ENCODE measurements at regions not wholly inside any gene's neighbourhood (a gene's known extent, or its start where the extent isn't known, plus 50 kb on each side); places are given as distances from the start of the nearest gene placed in this dataset.
"Not testable (repeated sequence)": the region's sequence is repeated elsewhere in the genome, so short reads cannot be mapped to it uniquely, and the experiment has no call there.

DNA sequence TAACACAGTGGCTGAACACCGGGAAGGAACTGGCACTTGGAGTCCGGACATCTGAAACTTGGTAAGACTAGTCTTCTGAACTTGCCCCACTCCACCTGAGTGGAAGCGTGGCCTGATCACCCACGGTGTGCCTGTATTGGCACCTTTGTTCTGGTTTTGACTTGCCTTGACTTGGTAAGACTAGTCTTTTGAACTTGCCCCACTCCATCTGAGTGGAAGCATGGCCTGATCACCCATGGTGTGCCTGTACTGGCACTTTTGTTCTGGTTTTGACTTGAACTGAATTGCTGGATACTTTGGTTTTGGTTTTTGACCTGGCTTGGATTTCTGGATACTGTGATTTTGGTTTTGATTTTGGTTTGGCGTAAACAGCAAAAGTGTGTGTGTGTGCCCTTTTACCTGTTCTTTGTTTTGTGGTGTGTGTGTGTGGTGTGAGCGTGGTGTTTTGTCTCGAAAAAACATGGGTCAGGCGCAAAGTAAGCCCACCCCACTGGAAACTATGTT is 84.1 kb upstream of the ADGRA3 start:
- not testable (repeated sequence) for H3K9me3 ChIP-seq (ENCODE audit: control insufficient read depth, insufficient read depth, low read length); H3K4me3 ChIP-seq (ENCODE audit: low read depth, low read length); H3K9ac ChIP-seq (ENCODE audit: low read depth, low read length); H3K27ac ChIP-seq (ENCODE audit: low read depth, low read length); H3K4me1 ChIP-seq (ENCODE audit: control insufficient read depth, insufficient read depth, low read length); H3K27me3 ChIP-seq (ENCODE audit: control insufficient read depth, insufficient read depth, low read length); H3K36me3 ChIP-seq (ENCODE audit: control insufficient read depth, insufficient read depth, low read length)

DNA sequence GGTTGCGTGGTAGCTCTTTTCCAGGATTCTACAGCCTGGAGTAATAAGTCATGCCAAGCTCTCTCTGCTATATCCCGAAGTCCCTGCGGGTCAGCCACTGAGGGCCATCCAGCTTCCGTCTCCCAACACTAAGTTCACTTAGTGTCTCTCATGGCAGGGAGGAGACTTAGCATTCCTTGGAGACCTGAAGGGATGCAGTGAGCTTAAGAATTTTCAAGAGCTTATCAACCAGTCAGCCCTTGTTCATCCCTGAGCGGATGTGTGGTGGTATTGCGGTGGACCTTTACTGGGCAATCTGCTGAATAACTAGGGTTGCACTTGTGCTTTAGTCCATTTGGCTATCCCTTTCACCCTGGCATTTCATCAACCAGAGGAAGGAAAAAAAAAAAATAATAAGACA is 85.8 kb upstream of the ADGRA3 start:
- H3K9me3 ChIP-seq (ENCODE audit: control insufficient read depth, insufficient read depth, low read length); H3K4me1 ChIP-seq (ENCODE audit: control insufficient read depth, insufficient read depth, low read length); H3K36me3 ChIP-seq (ENCODE audit: control insufficient read depth, insufficient read depth, low read length); H3K27ac ChIP-seq (ENCODE audit: low read depth, low read length); H3K27me3 ChIP-seq (ENCODE audit: control insufficient read depth, insufficient read depth, low read length); H3K4me3 ChIP-seq (ENCODE audit: low read depth, low read length); H3K9ac ChIP-seq (ENCODE audit: low read depth, low read length): not testable (repeated sequence)

DNA sequence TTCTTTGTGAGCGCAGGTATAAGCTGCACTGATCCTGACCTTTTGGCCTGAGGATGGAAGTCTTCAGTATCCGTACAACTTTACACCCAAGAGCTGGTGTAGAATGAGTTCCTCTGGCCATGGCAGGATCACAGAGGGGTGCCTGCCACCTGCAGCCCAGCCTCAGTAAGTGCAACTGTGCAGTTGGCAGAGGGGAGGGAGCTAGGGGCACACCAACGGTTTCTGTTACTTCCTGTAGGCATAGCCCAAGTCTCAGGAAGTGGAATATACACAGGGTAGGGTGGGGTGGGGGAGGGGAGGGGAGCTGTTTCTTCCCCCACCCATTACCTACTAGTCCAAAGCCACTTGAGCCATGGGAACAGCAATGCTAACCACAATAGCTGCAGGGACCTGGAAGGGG is 85.4 kb upstream of the GBA3 start:
- H3K9ac ChIP-seq (ENCODE audit: low read depth, low read length) = no peak overlapping the region
- H3K4me3 ChIP-seq (ENCODE audit: low read depth, low read length) = no peak overlapping the region
- no peaks in the 10 kb centered on the region for H3K4me1 ChIP-seq (ENCODE audit: control insufficient read depth, insufficient read depth, low read length)
- H3K27ac ChIP-seq (ENCODE audit: low read depth, low read length) = no peak overlapping the region
- H3K36me3 ChIP-seq (ENCODE audit: control insufficient read depth, insufficient read depth, low read length) = no peaks in the 10 kb centered on the region
- H3K27me3 ChIP-seq (ENCODE audit: control insufficient read depth, insufficient read depth, low read length) = no peaks in the 10 kb centered on the region
- no peaks in the 10 kb centered on the region for H3K9me3 ChIP-seq (ENCODE audit: control insufficient read depth, insufficient read depth, low read length)

DNA sequence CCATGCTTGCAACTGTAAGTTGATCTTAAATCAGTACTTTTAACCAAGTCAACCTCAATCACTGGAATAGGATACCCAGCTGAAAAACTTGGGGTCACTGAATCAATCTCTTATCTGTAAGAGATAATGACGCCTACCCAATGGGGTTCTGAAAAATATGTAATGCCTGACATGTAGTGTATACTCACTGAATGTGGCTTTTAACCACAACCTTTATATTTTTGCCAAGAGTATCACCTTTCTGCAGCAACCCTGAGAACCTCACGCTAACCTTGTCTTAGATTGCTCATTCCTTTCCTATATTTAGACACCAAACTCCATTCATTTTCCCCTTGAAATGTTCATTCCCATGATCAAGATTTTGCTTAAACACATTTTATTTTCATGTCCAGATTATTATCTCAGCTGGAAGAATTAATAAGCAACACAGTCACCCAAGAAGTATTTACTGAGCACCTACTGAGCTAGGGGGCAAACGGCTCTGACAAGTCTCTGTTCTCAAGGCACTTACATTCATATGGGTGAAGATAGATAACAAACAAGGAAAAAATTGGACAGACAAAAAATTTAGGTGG is 82.7 kb upstream of the GBA3 start:
- not testable (repeated sequence) for H3K9ac ChIP-seq (ENCODE audit: low read depth, low read length); H3K27me3 ChIP-seq (ENCODE audit: control insufficient read depth, insufficient read depth, low read length); H3K36me3 ChIP-seq (ENCODE audit: control insufficient read depth, insufficient read depth, low read length); H3K27ac ChIP-seq (ENCODE audit: low read depth, low read length); H3K4me3 ChIP-seq (ENCODE audit: low read depth, low read length); H3K4me1 ChIP-seq (ENCODE audit: control insufficient read depth, insufficient read depth, low read length); H3K9me3 ChIP-seq (ENCODE audit: control insufficient read depth, insufficient read depth, low read length)

GRCh38 chr4:22614114-22614513 is 78.6 kb upstream of the GBA3 start:
- H3K4me3 ChIP-seq (ENCODE audit: low read depth, low read length) = no peak overlapping the region
- H3K9me3 ChIP-seq (ENCODE audit: control insufficient read depth, insufficient read depth, low read length) = no peaks in the 10 kb centered on the region
- H3K27ac ChIP-seq (ENCODE audit: low read depth, low read length) = no peak overlapping the region
- no peak overlapping the region for H3K9ac ChIP-seq (ENCODE audit: low read depth, low read length)
- peaks cover 12% of the 10 kb centered on the region for H3K4me1 ChIP-seq (ENCODE audit: control insufficient read depth, insufficient read depth, low read length)
- H3K27me3 ChIP-seq (ENCODE audit: control insufficient read depth, insufficient read depth, low read length) = no peaks in the 10 kb centered on the region
- H3K36me3 ChIP-seq (ENCODE audit: control insufficient read depth, insufficient read depth, low read length) = no peaks in the 10 kb centered on the region

GRCh38 chr4:22616516-22616915 is 76.2 kb upstream of the GBA3 start:
- Histone ChIP-seq H3K27me3 (ENCODE audit: control insufficient read depth, insufficient read depth, low read length) (no peaks in the 10 kb centered on the region), H3K36me3 (ENCODE audit: control insufficient read depth, insufficient read depth, low read length) (no peaks in the 10 kb centered on the region), H3K9me3 (ENCODE audit: control insufficient read depth, insufficient read depth, low read length) (no peaks in the 10 kb centered on the region), H3K27ac (ENCODE audit: low read depth, low read length) (no peak overlapping the region), H3K4me3 (ENCODE audit: low read depth, low read length) (no peak overlapping the region), H3K9ac (ENCODE audit: low read depth, low read length) (no peak overlapping the region), H3K4me1 (ENCODE audit: control insufficient read depth, insufficient read depth, low read length) (peaks cover 12% of the 10 kb centered on the region)

DNA sequence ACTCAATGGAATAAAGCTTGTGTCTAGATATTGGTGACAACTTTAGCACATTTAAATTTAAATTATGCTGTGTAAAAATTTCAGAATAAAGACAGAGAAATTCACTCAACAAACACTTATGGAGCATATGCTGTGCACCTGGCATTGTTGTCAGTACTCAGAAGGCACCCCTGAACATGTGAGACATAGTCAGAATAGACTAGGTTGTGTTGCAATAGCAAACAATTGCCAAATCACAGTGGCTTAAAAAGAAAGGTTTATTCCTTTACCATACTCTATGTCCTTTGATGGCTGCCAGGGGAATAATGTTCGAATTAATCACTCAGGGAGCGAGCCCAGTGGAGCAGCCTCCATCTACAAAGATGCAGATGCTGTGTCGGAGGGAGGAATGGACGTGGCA is 72.6 kb upstream of the GBA3 start:
- not testable (repeated sequence) for H3K27ac ChIP-seq (ENCODE audit: low read depth, low read length); H3K9me3 ChIP-seq (ENCODE audit: control insufficient read depth, insufficient read depth, low read length); H3K27me3 ChIP-seq (ENCODE audit: control insufficient read depth, insufficient read depth, low read length); H3K4me3 ChIP-seq (ENCODE audit: low read depth, low read length); H3K9ac ChIP-seq (ENCODE audit: low read depth, low read length); H3K36me3 ChIP-seq (ENCODE audit: control insufficient read depth, insufficient read depth, low read length)
- peaks cover 15% of the 10 kb centered on the region for H3K4me1 ChIP-seq (ENCODE audit: control insufficient read depth, insufficient read depth, low read length)

- H3K9ac ChIP-seq (ENCODE audit: low read depth, low read length); H3K9me3 ChIP-seq (ENCODE audit: control insufficient read depth, insufficient read depth, low read length); H3K27me3 ChIP-seq (ENCODE audit: control insufficient read depth, insufficient read depth, low read length); H3K4me1 ChIP-seq (ENCODE audit: control insufficient read depth, insufficient read depth, low read length); H3K27ac ChIP-seq (ENCODE audit: low read depth, low read length); H3K4me3 ChIP-seq (ENCODE audit: low read depth, low read length); H3K36me3 ChIP-seq (ENCODE audit: control insufficient read depth, insufficient read depth, low read length): not testable (repeated sequence)
These were observed 70.8 kb upstream of the GBA3 start for GRCh38 chr4:22621970-22622369.

DNA sequence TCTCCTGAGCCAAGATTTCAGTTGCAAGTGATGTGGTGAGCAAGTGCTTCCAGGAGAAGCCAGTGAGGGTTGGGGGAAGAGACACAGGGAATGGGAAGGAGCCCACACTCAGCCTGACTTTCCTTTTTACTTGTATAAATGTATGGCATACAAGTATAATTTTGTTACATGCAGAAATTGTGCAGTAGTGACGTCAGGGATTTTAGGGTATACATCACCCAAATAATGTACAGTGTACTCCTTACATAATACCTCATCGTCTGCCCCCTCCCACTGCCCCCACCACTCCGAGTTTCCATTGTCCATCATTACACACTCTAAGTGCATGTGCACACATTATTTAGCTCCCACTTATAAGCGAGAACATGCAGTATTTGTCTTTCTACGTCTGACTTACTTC is 68.7 kb upstream of the GBA3 start:
- H3K4me3 ChIP-seq (ENCODE audit: low read depth, low read length); H3K27ac ChIP-seq (ENCODE audit: low read depth, low read length); H3K27me3 ChIP-seq (ENCODE audit: control insufficient read depth, insufficient read depth, low read length); H3K4me1 ChIP-seq (ENCODE audit: control insufficient read depth, insufficient read depth, low read length); H3K9me3 ChIP-seq (ENCODE audit: control insufficient read depth, insufficient read depth, low read length); H3K9ac ChIP-seq (ENCODE audit: low read depth, low read length); H3K36me3 ChIP-seq (ENCODE audit: control insufficient read depth, insufficient read depth, low read length): not testable (repeated sequence)

- Histone ChIP-seq H3K9me3 (ENCODE audit: control insufficient read depth, insufficient read depth, low read length) (no peaks in the 10 kb centered on the region), H3K27ac (ENCODE audit: low read depth, low read length) (peak overlapping the region; percentile 88), H3K36me3 (ENCODE audit: control insufficient read depth, insufficient read depth, low read length) (no peaks in the 10 kb centered on the region), H3K4me1 (ENCODE audit: control insufficient read depth, insufficient read depth, low read length) (peaks cover 4% of the 10 kb centered on the region; the same call in 1 of the 2 replicates), H3K9ac (ENCODE audit: low read depth, low read length) (no peak overlapping the region), H3K27me3 (ENCODE audit: control insufficient read depth, insufficient read depth, low read length) (no peaks in the 10 kb centered on the region), H3K4me3 (ENCODE audit: low read depth, low read length) (no peak overlapping the region)
These were observed 67.4 kb upstream of the GBA3 start for GRCh38 chr4:22625311-22625710.

DNA sequence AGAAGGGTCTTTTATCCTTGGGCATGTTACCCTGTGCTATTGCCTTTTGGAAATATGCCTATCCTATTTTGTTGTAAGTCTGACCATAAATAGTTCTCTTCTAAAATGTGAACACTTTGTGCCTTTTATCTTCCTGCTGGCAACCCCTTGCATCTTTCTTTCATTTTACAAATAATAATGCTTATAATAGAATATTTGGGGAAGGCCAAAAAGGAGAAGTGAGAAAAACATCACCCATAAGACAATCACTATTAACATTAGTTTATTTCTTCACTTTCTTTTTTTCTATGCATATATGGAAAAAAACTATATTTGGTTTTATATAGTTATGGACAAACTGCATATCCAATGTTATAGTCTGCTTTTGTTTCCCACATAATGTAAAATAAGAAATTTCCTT is 64.9 kb upstream of the GBA3 start:
- H3K27ac ChIP-seq (ENCODE audit: low read depth, low read length); H3K9ac ChIP-seq (ENCODE audit: low read depth, low read length): not testable (repeated sequence)

More for the DNA sequence above, 64.9 kb upstream of the GBA3 start:
- not testable (repeated sequence) for H3K9me3 ChIP-seq (ENCODE audit: control insufficient read depth, insufficient read depth, low read length); H3K4me1 ChIP-seq (ENCODE audit: control insufficient read depth, insufficient read depth, low read length); H3K36me3 ChIP-seq (ENCODE audit: control insufficient read depth, insufficient read depth, low read length); H3K27me3 ChIP-seq (ENCODE audit: control insufficient read depth, insufficient read depth, low read length); H3K4me3 ChIP-seq (ENCODE audit: low read depth, low read length)
